NCI-H1105 (cell line): ENCODE measurements at regions not wholly inside any gene's neighbourhood (a gene's known extent, or its start where the extent isn't known, plus 50 kb on each side); places are given as distances from the start of the nearest gene placed in this dataset.
"Not testable (repeated sequence)": the region's sequence is repeated elsewhere in the genome, so short reads cannot be mapped to it uniquely, and the experiment has no call there.

Source experiments
- DNase-seq: peaks from one replicate; lab custom pipeline; 2025; lab: John Stamatoyannopoulos, UW

- no peak for DNase-seq
These were observed 176.5 kb downstream of the NUFIP1 start for GRCh38 chr13:44812818-44813217.

- DNase-seq, result no peak
These were observed 179.0 kb downstream of the NUFIP1 start for GRCh38 chr13:44810061-44810840.

- no peak for DNase-seq
These were observed 180.1 kb downstream of the NUFIP1 start for GRCh38 chr13:44809190-44809589.

- DNase-seq, result no peak
These were observed 181.1 kb downstream of the NUFIP1 start for GRCh38 chr13:44808185-44808584.

- no peak for DNase-seq
These were observed 181.7 kb downstream of the NUFIP1 start for GRCh38 chr13:44807449-44808034.

GRCh38 chr13:44806826-44807225 lies 182.4 kb downstream of the NUFIP1 start:
- no peak for DNase-seq

- no peak for DNase-seq
These were observed 183.7 kb downstream of the NUFIP1 start for GRCh38 chr13:44805585-44805984.

- DNase-seq, result no peak
These were observed 185.9 kb downstream of the NUFIP1 start for GRCh38 chr13:44803390-44803789.

GRCh38 chr13:44802491-44802890 lies 186.8 kb downstream of the NUFIP1 start:
- no peak for DNase-seq

GRCh38 chr13:44801990-44802389 lies 187.3 kb downstream of the NUFIP1 start:
- DNase-seq, result no peak

GRCh38 chr13:44800626-44801025 lies 188.6 kb downstream of the NUFIP1 start:
- DNase-seq, result no peak

- no peak for DNase-seq
These were observed 191.6 kb downstream of the NUFIP1 start for GRCh38 chr13:44797685-44798084.

- no peak for DNase-seq
These were observed 192.4 kb downstream of the NUFIP1 start for GRCh38 chr13:44796597-44797490.

- DNase-seq, result not testable (repeated sequence)
These were observed 193.2 kb downstream of the NUFIP1 start for GRCh38 chr13:44796039-44796438.

- no peak for DNase-seq
These were observed 194.1 kb downstream of the NUFIP1 start for GRCh38 chr13:44795176-44795575.

GRCh38 chr13:44792096-44792495 lies 197.2 kb downstream of the NUFIP1 start:
- DNase-seq, result no peak

- no peak for DNase-seq
These were observed 199.0 kb downstream of the NUFIP1 start for GRCh38 chr13:44790289-44790688.

- DNase-seq, result no peak
These were observed 201.7 kb downstream of the NUFIP1 start for GRCh38 chr13:44787617-44788016.

- DNase-seq, result no peak
These were observed 202.5 kb downstream of the NUFIP1 start for GRCh38 chr13:44786756-44787155.

- DNase-seq, result no peak
These were observed 203.9 kb downstream of the NUFIP1 start for GRCh38 chr13:44785401-44785800.

- no peak for DNase-seq
These were observed 204.6 kb downstream of the NUFIP1 start for GRCh38 chr13:44784708-44785080.

- DNase-seq, result no peak
These were observed 205.1 kb downstream of the NUFIP1 start for GRCh38 chr13:44783994-44784707.
